ENCODE measurements at regions not wholly inside any gene's neighbourhood (a gene's known extent, or its start where the extent isn't known, plus 50 kb on each side); places are given as distances from the start of the nearest gene placed in this dataset.
"Not testable (repeated sequence)": the region's sequence is repeated elsewhere in the genome, so short reads cannot be mapped to it uniquely, and the experiment has no call there.

- DNase-seq: no peak
Observed at GRCh38 chr5:120092649-120093048, 371.5 kb upstream of the PRR16 start.

DNA sequence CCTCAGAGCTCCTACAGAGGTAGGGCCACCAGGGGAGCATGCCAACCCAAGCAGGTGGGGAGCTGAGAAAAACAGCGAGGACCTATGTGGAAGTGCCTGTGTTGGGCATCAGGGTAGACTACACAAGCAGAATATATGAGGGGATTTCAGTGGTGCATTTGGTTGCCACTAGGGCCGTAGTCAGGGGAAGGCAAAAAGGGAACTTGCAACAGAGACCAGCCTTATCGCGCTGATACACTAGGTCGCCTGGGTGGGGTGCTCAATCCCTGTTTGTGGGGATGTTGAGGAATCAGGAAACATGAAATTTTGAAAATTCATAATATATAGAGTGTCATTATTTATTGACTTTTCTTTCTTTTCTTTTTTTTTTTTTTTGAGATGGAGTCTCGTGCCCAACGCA lies 370.9 kb upstream of the PRR16 start:
- peak; percentile 62 to 73 (median 72) for DNase-seq

GRCh38 chr5:120096413-120096812 lies 367.7 kb upstream of the PRR16 start:
- peak; percentile 49 to 58 (median 51) for DNase-seq

GRCh38 chr5:120098426-120098825 lies 365.7 kb upstream of the PRR16 start:
- no peak for DNase-seq

GRCh38 chr5:120098902-120099535 lies 365.1 kb upstream of the PRR16 start:
- DNase-seq: peak in 1 of 3 donors; percentile 9

DNA sequence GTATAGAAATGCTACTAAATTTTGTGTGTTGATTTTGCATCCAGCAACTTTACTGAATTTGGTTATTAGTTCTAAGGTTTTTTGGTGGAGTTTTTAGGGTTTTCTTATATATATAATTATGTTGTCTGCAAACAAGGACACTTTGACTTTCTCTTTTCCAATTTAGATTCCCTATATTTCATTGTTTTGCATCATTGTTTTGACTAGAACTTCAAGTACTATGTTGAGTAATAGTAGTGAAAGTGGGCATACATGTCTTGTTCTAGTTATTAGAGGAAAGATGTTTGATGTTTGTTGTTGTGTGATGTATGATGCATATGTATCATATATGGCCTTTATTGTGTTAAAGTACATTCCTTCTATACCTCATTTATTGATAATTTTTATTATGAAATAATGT lies 362.3 kb upstream of the PRR16 start:
- no peak for DNase-seq

DNA sequence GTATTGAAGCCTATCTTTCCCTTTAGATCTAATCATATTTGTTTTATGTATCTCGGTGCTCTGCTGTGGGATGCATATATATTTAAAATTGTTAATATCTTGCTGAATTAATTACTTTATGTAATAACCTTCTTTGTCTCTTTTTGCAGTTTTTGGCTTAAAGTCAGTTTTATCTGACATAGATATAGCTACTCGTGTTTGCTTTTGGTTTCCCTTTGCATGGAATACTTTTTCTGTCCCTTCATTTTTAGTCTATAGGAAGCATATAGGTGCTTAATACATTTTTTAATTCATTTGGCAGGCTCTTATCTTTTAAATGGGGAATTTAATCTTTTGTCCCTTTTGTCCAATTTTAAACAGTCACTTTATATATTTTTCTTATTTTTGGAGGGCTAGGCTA lies 360.6 kb upstream of the PRR16 start:
- no peak for DNase-seq

GRCh38 chr5:120106912-120107525 lies 357.1 kb upstream of the PRR16 start:
- no peak for DNase-seq

DNA sequence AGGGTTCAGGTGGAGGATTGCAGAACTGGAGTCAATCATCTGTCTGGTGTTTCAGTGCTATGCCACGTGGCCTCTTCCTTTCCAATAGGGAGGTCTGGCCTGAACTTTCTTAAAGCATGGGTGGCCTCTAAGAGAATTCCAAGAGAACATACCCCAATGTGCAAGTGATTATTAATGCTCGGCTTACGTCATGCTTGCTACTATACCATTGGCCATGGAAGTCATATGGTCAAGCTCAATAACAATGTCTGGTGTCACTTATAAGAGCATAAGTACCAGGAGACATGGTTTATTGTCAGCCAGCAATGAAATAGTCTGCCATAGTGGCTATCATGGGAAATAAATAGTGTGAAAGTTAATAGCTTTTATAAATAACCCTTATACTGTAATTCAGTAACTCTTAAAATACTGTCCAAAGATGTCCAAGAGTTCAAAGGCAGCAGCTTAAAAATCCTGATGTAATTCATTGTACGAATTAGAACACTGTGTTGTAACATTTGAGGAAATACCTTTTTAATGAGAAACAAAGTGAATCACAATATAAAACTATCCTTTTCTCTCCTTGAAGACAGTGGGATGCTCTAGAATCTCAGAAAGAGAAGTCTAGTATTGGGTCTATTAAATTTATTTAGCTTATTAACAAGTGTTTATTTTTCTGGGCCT lies 355.4 kb upstream of the PRR16 start:
- DNase-seq: no peak

DNA sequence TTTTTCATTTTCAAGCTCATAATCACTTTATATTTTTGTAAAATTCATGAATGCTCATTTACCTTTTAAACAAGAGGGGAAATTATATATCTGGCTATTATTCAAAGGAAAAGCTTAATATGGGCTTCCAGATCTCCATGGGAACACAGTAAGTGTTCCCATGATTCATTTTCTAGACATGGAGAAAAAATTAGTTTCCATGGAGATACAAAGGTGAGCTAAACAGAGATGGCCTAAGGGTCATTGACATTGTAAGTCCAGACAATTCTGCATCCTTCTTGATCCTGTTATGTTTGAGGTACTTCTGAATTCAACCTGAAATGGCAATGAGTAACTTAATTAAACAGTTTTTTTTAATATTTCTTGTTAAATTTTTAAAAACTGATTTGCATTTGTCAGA lies 341.4 kb upstream of the PRR16 start:
- no peak for DNase-seq

DNA sequence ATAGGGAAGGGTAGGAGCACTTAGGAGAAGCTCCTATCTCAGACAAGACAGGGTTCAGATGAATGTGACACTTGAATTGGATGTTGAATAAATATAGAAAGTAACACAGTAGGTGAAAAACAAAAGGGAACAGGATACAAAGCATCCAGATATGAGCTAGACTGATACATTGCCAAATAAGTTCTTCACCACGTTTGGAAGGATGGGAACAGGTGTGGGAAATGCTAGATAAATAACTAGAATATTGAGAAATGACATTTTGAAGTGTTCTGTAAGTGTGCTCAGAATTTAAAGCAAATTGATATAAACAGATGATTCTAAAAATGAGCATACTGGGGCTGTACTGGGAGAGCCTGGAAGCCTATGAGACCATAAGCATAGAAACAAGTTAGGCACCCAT lies 340.1 kb upstream of the PRR16 start:
- no peak for DNase-seq

DNA sequence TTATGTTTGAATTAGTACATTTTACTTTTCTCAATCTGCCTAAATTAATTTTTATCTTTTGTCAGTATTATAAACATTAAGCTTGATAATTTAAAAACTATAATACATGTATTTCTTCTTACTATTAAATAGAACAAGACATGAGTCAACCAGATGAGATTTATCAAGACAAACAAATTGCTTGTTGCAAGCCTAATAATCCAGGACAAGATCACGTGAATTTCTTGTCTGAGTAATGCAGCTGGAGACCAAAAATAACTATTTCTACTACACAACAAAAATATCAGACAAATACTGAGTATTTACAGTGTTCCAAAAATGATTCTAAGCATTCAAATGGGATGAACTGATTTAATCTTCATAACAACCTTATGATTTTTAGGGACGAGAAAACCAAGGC lies 339.1 kb upstream of the PRR16 start:
- DNase-seq: no peak

DNA sequence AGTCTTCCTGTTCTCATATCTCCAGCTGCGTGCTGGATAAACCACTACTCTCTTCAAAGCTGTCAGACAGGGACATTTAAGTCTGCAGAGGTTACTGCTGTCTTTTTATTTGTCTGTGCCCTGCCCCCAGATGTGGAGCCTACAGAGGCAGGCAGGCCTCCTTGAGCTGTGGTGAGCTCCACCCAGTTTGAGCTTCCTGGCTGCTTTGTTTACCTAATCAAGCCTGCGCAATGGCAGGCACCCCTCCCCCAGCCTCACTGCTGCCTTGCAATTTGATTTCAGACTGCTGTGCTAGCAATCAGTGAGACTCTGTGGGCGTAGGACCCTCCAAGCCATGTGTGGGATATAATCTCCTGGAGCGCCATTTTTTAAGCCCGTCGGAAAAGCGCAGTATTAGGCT lies 331.8 kb upstream of the PRR16 start:
- DNase-seq: not testable (repeated sequence)

DNA sequence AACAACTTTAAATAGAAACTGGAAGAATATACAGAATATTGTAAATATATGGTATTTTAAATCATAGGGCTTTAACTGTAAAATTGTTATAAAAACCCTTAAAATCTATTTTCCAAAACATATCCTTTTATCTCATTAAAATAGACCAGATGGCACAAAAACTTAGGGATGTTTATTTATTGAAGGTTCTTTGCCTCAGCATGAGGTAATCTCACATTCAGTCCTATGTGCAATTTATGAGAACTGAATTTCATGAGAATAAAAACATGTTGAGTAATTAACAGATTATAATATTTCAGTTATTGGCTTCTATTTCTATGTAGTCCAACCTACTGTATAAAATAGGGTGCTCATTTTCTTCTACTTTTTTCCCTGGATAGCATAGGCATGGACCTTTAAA lies 329.2 kb upstream of the PRR16 start:
- DNase-seq: no peak

GRCh38 chr5:120137582-120137981 lies 326.5 kb upstream of the PRR16 start:
- no peak for DNase-seq

- DNase-seq: peak; percentile 90 to 99 (median 99)
Observed at GRCh38 chr5:120139039-120139438, 325.1 kb upstream of the PRR16 start.

GRCh38 chr5:120140501-120140900 lies 323.6 kb upstream of the PRR16 start:
- DNase-seq: peak in 2 of 3 donors; percentile 30 to 49

DNA sequence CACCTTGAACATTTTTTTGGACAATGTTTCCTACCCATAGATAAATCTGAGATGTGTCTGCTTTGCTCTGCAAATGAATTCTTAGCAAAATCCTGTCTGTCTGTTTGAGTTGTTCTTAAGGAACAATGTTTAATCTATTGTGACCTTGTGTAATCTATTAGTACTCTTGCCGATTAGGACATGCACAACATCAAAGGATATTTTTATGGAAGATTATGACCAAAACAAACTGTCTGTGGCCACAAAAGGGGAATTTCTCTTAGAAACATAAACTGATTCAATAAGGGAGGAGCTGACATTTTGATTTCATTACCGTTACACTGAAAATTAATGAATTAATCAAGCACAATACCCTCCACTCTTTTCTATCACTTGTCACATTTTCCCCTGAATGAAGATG lies 323.0 kb upstream of the PRR16 start:
- DNase-seq: peak in 2 of 3 donors; percentile 20 to 49

- no peak for DNase-seq
Observed at GRCh38 chr5:120146787-120147186, 317.3 kb upstream of the PRR16 start.

GRCh38 chr5:120147911-120148310 lies 316.2 kb upstream of the PRR16 start:
- DNase-seq: not testable (repeated sequence)

DNA sequence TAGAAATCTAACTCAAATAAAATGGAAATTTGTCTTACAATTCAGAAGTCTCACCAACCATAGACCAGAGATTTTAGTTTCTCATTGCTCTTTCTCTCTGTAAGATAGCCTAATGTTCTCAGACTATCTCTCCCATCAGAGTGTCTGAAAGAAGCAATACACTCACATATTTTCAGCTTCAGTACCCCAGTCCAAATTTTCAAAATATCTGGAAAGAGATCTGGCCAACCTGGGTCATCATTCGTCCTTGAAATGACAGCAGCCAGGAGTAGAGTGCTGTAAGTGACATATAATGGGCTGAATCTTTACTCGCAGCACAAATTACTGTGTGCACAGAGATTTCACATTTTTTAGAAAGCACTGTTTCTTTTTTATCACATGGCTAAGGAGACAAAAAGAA lies 313.3 kb upstream of the PRR16 start:
- DNase-seq: no peak

GRCh38 chr5:120151181-120151580 lies 312.9 kb upstream of the PRR16 start:
- DNase-seq: no peak

DNA sequence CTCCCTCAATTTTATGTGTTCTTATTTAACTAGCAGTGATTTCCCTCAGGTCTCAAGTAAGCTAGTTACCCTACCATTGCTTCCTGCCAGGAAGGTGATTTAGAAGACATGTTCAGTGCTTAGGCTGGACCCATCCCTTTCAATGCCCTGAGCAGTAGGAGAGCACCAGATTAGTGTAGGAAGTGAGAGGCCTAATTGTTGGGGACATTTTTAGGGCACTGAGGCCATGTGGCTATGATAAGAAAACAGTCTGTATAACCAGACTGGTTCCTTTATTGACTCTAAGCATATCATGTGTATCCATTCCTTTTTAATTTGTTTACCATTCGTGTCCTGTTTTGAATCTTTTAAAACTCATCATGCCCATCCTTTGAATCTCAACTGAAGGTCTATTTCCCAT lies 312.3 kb upstream of the PRR16 start:
- DNase-seq: no peak

DNA sequence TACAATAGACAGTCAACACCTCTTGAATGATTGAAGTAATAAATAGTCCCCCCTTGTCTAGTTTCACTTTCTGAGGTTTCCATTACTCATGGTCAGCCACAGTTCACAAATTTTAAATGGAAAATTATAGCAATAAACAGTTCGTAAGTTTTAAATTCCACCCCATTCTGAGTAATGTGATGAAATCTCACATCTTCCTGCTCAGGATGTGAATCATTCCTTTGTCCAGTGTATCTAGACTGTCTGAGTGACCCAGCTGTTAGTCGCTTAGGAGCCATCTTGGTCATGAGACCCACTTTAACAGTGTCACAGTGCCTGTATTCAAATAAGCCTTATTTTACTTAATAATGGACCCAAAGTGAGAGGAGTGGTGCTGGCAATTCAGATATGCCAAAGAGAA lies 311.6 kb upstream of the PRR16 start:
- peak; percentile 72 to 97 (median 87) for DNase-seq
